ENCODE measurements at regions not wholly inside any gene's neighbourhood (a gene's known extent, or its start where the extent isn't known, plus 50 kb on each side); places are given as distances from the start of the nearest gene placed in this dataset.

DNA sequence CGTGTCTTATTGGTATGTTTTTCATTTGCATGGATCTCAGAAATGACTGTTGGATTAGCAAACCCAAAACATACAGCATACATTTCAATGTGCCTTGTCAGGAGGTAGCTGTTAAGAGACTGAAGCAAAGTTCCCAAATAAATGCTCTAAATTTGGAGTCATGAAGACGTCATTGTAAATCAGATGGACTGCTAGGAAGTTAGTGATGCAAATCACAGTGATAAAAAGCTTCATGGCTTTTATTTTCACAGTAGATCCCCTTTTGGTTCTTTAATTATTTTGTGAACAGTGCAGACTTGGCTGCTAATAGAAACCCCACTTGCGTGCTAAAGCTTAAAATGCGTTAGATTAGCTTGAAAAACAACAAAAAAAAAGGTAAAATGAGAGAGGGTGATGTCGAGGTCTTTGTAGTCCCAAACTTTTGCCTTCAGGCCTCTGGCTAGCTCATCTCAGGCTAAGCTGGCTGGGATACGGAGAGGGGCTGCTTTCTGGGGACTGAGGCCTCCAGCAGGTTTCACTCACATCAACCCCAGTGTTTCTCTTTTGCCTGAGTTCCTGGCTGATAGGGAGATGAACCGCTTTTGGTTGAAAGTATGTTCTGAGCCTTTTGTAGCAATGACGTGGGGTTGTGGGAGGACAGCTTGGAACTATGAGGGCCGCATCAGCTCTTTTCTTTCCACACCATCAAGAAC is 107.1 kb upstream of the CDCA7L start:
- DNase-seq (ENCODE audit: low spot score in 2 of 2) = no peak
- Histone ChIP-seq H3K36me3 (no peaks in the 10 kb centered on the region), H3K4me1 (no peaks in the 10 kb centered on the region), H3K27me3 (no peaks in the 10 kb centered on the region), H3K9me3 (no peaks in the 10 kb centered on the region), H3K4me3 (no peak overlapping the region), H3K27ac (no peak overlapping the region)
- TF ChIP-seq, protein P1, sequence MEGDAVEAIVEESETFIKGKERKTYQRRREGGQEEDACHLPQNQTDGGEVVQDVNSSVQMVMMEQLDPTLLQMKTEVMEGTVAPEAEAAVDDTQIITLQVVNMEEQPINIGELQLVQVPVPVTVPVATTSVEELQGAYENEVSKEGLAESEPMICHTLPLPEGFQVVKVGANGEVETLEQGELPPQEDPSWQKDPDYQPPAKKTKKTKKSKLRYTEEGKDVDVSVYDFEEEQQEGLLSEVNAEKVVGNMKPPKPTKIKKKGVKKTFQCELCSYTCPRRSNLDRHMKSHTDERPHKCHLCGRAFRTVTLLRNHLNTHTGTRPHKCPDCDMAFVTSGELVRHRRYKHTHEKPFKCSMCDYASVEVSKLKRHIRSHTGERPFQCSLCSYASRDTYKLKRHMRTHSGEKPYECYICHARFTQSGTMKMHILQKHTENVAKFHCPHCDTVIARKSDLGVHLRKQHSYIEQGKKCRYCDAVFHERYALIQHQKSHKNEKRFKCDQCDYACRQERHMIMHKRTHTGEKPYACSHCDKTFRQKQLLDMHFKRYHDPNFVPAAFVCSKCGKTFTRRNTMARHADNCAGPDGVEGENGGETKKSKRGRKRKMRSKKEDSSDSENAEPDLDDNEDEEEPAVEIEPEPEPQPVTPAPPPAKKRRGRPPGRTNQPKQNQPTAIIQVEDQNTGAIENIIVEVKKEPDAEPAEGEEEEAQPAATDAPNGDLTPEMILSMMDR (IDR thresholded peaks at IDR 0.05) = no peak
- intact Hi-C loops (cut with DNase I) = no loop called here

DNA sequence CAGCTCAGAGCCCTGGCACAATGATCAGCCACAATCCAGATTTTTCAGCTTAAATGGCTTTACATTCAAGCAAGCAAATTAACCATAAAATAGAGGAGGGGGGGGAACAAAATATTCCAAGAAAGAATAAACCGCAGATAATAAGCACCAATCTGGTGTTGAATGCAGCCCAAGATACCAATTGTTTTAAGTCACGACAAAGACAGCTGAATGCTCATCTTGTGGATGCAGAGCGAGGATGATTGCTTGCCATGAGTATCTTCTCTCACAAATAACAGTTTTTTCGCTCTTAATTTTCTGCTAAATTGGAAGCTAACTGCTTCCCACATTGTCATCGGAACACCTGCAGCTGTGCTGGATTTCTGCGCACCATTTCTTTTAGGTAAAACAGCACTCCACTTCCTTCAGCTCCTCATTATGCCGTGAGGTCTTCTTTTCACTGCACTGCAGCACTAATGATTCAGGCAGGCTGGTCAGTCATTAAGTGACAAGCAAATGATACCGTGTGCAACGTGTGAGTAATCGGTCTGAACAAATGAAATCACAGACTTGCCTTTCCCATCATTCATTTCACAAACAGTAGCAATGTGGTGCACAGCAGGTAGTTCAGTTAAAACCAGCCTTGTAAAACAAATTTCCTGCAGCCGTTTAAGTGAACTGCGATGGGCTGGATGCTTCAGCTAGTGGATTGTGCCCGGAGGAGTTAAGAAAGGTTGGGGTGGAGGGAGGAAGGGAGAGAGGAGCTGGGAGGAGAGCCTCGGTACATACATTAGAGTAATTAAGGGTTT is 106.4 kb upstream of the CDCA7L start:
- Histone ChIP-seq H3K27me3 (no peaks in the 10 kb centered on the region), H3K4me3 (no peak overlapping the region), H3K36me3 (no peaks in the 10 kb centered on the region), H3K9me3 (no peaks in the 10 kb centered on the region), H3K4me1 (no peaks in the 10 kb centered on the region), H3K27ac (no peak overlapping the region)
- intact Hi-C loops (cut with DNase I) = no loop called here
- TF ChIP-seq, protein P1 (IDR thresholded peaks at IDR 0.05) = no peak
- DNase-seq (ENCODE audit: low spot score in 2 of 2) = no peak

DNA sequence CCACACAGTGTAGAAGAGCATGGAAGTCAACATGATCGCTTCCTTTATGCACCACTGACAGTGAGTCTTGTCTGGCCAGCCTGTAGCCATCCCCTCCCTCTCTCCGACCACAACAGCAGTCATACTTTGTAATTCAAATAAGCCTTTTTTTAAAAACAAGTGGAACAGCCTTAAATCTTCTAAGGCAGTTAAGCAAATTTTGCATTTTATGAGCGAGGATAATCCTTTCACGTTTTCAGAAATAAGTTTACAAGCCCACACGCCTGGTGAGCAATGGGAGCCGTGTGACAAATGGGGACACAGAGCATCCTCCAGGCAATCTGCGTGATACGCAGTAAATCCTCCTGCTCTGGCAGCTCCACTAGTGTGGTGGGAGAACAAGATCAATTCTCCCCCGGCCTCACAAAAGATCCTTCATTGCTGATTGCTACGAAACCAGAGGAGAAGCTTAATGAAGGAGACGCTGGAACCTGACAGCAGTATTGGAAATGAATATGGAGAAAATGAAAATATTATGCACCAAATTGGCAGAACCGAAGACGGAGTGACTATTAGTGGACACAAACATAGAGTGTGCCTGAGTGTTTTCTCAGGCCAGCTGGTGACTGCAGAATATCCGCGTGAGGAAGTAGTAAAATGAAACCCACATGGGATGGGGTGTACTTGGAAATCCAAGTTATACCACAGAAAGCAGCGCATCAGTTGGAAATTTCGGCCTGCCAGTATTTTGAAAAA is 104.2 kb upstream of the CDCA7L start:
- intact Hi-C loops (cut with DNase I) = no loop called here
- Histone ChIP-seq H3K9me3 (no peaks in the 10 kb centered on the region), H3K27me3 (no peaks in the 10 kb centered on the region), H3K36me3 (no peaks in the 10 kb centered on the region), H3K4me3 (no peak overlapping the region), H3K27ac (no peak overlapping the region), H3K4me1 (no peaks in the 10 kb centered on the region)
- TF ChIP-seq, protein P1 (IDR thresholded peaks at IDR 0.05) = no peak
- DNase-seq (ENCODE audit: low spot score in 2 of 2) = no peak

GRCh38 chr7:22043367-22043766 is 97.7 kb upstream of the CDCA7L start:
- no peak overlapping the region for H3K4me3 ChIP-seq
- no peak overlapping the region for H3K27ac ChIP-seq
- no peaks in the 10 kb centered on the region for H3K36me3 ChIP-seq
- H3K4me1 ChIP-seq = no peaks in the 10 kb centered on the region
- no peak for DNase-seq (ENCODE audit: low spot score in 2 of 2)
- TF ChIP-seq, protein P1 (IDR thresholded peaks at IDR 0.05) = no peak
- no peaks in the 10 kb centered on the region for H3K9me3 ChIP-seq
- H3K27me3 ChIP-seq = no peaks in the 10 kb centered on the region
- intact Hi-C loops (cut with DNase I) = no loop called here

DNA sequence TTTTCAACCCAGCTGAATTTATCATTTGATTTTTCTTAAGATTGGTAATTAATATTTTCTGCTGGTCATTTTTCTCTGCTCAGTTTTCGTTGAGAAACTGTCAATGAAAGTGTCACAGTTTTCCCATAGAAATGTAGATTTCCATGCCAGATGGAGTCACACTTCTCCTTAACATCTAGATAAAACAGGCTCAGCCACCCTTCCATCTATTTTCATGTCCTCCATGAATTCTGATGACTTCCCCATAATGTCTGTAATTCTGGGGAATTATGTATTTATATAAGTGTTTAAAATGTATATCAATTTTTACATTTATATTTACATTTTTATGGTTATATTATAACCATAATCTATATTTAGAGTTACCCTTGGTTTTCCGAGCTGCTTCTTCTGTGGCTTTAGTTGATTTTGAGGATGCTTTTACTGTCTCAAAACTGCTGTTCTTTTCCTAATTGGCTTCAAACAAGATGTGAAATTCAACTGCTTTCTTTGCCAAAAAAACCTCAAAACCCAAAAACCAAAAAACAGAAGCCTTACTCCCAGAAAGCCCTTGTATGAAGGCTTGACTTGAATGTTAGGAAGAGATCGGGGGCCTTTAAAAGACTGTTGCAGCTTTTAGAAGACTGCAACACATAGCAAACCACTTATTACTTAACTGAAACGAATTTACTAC is 95.4 kb upstream of the CDCA7L start:
- Histone ChIP-seq H3K4me3 (no peak overlapping the region), H3K36me3 (no peaks in the 10 kb centered on the region), H3K4me1 (no peaks in the 10 kb centered on the region), H3K27ac (no peak overlapping the region), H3K27me3 (no peaks in the 10 kb centered on the region), H3K9me3 (no peaks in the 10 kb centered on the region)
- TF ChIP-seq, protein P1 (IDR thresholded peaks at IDR 0.05) = no peak
- no peak for DNase-seq (ENCODE audit: low spot score in 2 of 2)
- intact Hi-C loops (cut with DNase I) = no loop called here
